HCT116 (cell line): ENCODE measurements at regions not wholly inside any gene's neighbourhood (a gene's known extent, or its start where the extent isn't known, plus 50 kb on each side); places are given as distances from the start of the nearest gene placed in this dataset.

ENCODE experiments used
- ATAC-seq: fragments of 200-7000 bp; cut with Tn5 transposase; 2 replicates; pipeline ENCODE4 v1.9.1; 2020; ENCODE audit warnings: mild to moderate bottlenecking, moderate library complexity
- BruUV-seq: library from RNA; stranded (reverse); fragments of 400-500 nt; replicated peaks from 2 replicates; lab custom pipeline; 2021; lab: Mats Ljungman, UMichigan
- CTCF ChIA-PET: fragments of 300-600 bp; sonication (Branson Sonifier 250); formaldehyde crosslinking; loops from one replicate; lab custom pipeline; 2021; ENCODE audit warnings: antibody characterized with exemption; lab: Charles Lee
- POLR2A ChIA-PET: fragments of 300-600, 350-600 bp; sonication (Branson Sonifier 250); formaldehyde crosslinking; loops from one replicate; lab custom pipeline; 2021; ENCODE audit warnings: antibody characterized with exemption; lab: Charles Lee
- RAD21 ChIA-PET, 2 experiments: fragments of 300-600 bp; sonication (Branson Sonifier 250); formaldehyde crosslinking; loops; one replicate each; lab custom pipeline; 2023; ENCODE audit warnings: low total read pairs in 2 of 2; ENCODE audit not compliant: uncharacterized antibody in 2 of 2, unreplicated experiment in 2 of 2, low non-redundant PET in 1 of 2; lab: Charles Lee
- DNase-seq: peaks from one replicate; pipeline ENCODE4 v3.0.0-alpha.2; 2010; ENCODE audit warnings: low read depth, low spot score
- H2AFZ ChIP-seq: fragments of 200-600 bp; shearing (Covaris generic), sonication (generic); 2 replicates; pipeline ENCODE4 v1.6.1; 2017; ENCODE audit warnings: low read depth, mixed run types, mixed read lengths, antibody characterized with exemption, low read length; ENCODE audit not compliant: poor library complexity, severe bottlenecking
- H3K27ac ChIP-seq: 2 replicates; pipeline ENCODE4 v1.5.1; 2012; ENCODE audit warnings: low read depth, low read length
- H3K27me3 ChIP-seq: fragments of 200-600 bp; sonication (generic); 2 replicates; pipeline ENCODE4 v1.6.1; 2016; ENCODE audit warnings: mixed run types, low read length, mixed read lengths; ENCODE audit not compliant: insufficient read depth
- H3K36me3 ChIP-seq, 2 experiments: fragments of 200-500 bp in 1 of 2; fragments of 200-600 bp in 1 of 2; sonication (Bioruptor generic) in 1 of 2; sonication (generic) in 1 of 2; 2 replicates each; pipeline versions ENCODE4 v1.5.1 to v1.6.1; 2014 to 2016; ENCODE audit warnings: low read length in 2 of 2, inconsistent platforms in 1 of 2, mixed read lengths in 1 of 2, mixed run types in 1 of 2; ENCODE audit not compliant: insufficient read depth in 2 of 2, control insufficient read depth in 1 of 2
- H3K4me1 ChIP-seq, 2 experiments: fragments of 200-600 bp in 1 of 2; sonication (generic) in 1 of 2; 2 replicates each; pipeline versions ENCODE4 v1.5.1 to v1.6.1; 2012 to 2017; ENCODE audit warnings: low read length in 2 of 2, inconsistent platforms in 1 of 2, mild to moderate bottlenecking in 1 of 2, mixed read lengths in 1 of 2, mixed run types in 1 of 2, moderate library complexity in 1 of 2; ENCODE audit not compliant: insufficient read depth in 2 of 2, control insufficient read depth in 1 of 2
- H3K4me2 ChIP-seq: fragments of 200-600 bp; sonication (generic); 2 replicates; pipeline ENCODE4 v1.6.1; 2017; ENCODE audit warnings: mixed run types, low read length, mixed read lengths
- H3K4me3 ChIP-seq, 2 experiments: fragments of 200-600 bp in 1 of 2; sonication (generic) in 1 of 2; replicated peaks in 1 of 2; 2 replicates each; pipeline ENCODE4 v1.5.1; 2011 to 2016; ENCODE audit warnings: low read length in 2 of 2, control low read depth in 1 of 2, low read depth in 1 of 2, mild to moderate bottlenecking in 1 of 2, mixed read lengths in 1 of 2, mixed run types in 1 of 2
- H3K79me2 ChIP-seq: fragments of 200-600 bp; sonication (generic); 2 replicates; pipeline ENCODE4 v1.6.1; 2017; ENCODE audit warnings: mild to moderate bottlenecking, mixed run types, low read length, moderate library complexity, mixed read lengths; ENCODE audit not compliant: insufficient read depth
- H3K9ac ChIP-seq: fragments of 200-600 bp; sonication (generic); 2 replicates; pipeline ENCODE4 v1.6.1; 2016; ENCODE audit warnings: low read length, mixed read lengths
- H3K9me2 ChIP-seq: fragments of 200-600 bp; sonication (generic), shearing (Covaris generic); 2 replicates; pipeline ENCODE4 v1.6.1; 2017; ENCODE audit warnings: mixed run types, mild to moderate bottlenecking, moderate library complexity; ENCODE audit not compliant: insufficient read depth
- H3K9me3 ChIP-seq, 2 experiments: fragments of 200-500 bp in 1 of 2; fragments of 200-600 bp in 1 of 2; sonication (Bioruptor generic) in 1 of 2; sonication (generic) in 1 of 2; 2 replicates each; pipeline ENCODE4 v1.6.1; 2014 to 2017; ENCODE audit warnings: low read length in 2 of 2, mixed read lengths in 2 of 2, inconsistent platforms in 1 of 2, low read depth in 1 of 2, mild to moderate bottlenecking in 1 of 2, mixed run types in 1 of 2, moderate library complexity in 1 of 2; ENCODE audit not compliant: control insufficient read depth in 1 of 2, insufficient read depth in 1 of 2
- H4K20me1 ChIP-seq: fragments of 200-600 bp; sonication (generic), shearing (Covaris generic); 2 replicates; pipeline ENCODE4 v1.6.1; 2017; ENCODE audit warnings: mixed run types, mild to moderate bottlenecking, moderate library complexity; ENCODE audit not compliant: insufficient read depth
- EGR1 ChIP-seq: IDR thresholded peaks from 2 replicates; pipeline ENCODE4 v1.6.1; 2012; ENCODE audit warnings: low read depth
- ELF1 ChIP-seq: IDR thresholded peaks from 2 replicates; pipeline ENCODE4 v1.6.1; 2012; ENCODE audit warnings: low read depth, borderline replicate concordance
- EZH2 ChIP-seq: fragments of 200-600 bp; sonication (generic); IDR thresholded peaks from 2 replicates; pipeline ENCODE4 v1.6.1; 2017; ENCODE audit warnings: antibody characterized with exemption, mixed run types
- EZH2phosphoT487 ChIP-seq: fragments of 200-600 bp; IDR thresholded peaks from 2 replicates; pipeline ENCODE4 v1.6.1; 2018; ENCODE audit warnings: antibody characterized with exemption, borderline replicate concordance
- POLR2A ChIP-seq: IDR thresholded peaks from 2 replicates; pipeline ENCODE4 v1.7.0; 2011; ENCODE audit warnings: borderline replicate concordance; ENCODE audit not compliant: insufficient read depth, insufficient read length; ENCODE audit errors: extremely low read depth
- POLR2AphosphoS5 ChIP-seq: IDR thresholded peaks from 2 replicates; pipeline ENCODE4 v1.6.1; 2011; ENCODE audit warnings: mild to moderate bottlenecking, low read depth, low read length, moderate library complexity
- RAD21 ChIP-seq: IDR thresholded peaks from 2 replicates; pipeline ENCODE4 v1.6.1; 2012; ENCODE audit warnings: low read depth, mild to moderate bottlenecking
- SP1 ChIP-seq: IDR thresholded peaks from 2 replicates; pipeline ENCODE4 v1.6.1; 2012; ENCODE audit warnings: low read depth
- SRF ChIP-seq: IDR thresholded peaks from 2 replicates; pipeline ENCODE4 v1.6.1; 2012; ENCODE audit warnings: low read depth
- YY1 ChIP-seq: IDR thresholded peaks from 2 replicates; pipeline ENCODE4 v1.6.1; 2011; ENCODE audit warnings: low read length, low read depth, moderate library complexity, mild to moderate bottlenecking; ENCODE audit not compliant: insufficient replicate concordance; ENCODE audit errors: extremely low read depth
- ZFX ChIP-seq: fragments of 450-650 bp; IDR thresholded peaks from 2 replicates; pipeline ENCODE4 v1.6.1; 2017
- intact Hi-C: fragments of 100-400 bp; cut with micrococcal nuclease; formaldehyde crosslinking; loops from 2 replicates; pipeline ENCODE4 v1.10.0; 2022
- TF ChIP-seq, protein P1 (sequence below): IDR thresholded peaks from 2 replicates; pipeline ENCODE4 v1.6.1; 2012; ENCODE audit warnings: low read depth
- TF ChIP-seq, protein P2 (sequence below): IDR thresholded peaks from 2 replicates; pipeline ENCODE4 v1.6.1; 2012
- TF ChIP-seq, protein P3 (sequence below), 3 experiments: fragments of 200-600 bp in 1 of 3; sonication (generic) in 1 of 3; IDR thresholded peaks in 2 of 3; conservative IDR thresholded peaks in 1 of 3; 2 replicates each; pipeline ENCODE4 v1.5.1; 2012 to 2017; ENCODE audit warnings: low read depth in 2 of 3, low read length in 2 of 3, antibody characterized with exemption in 1 of 3, borderline replicate concordance in 1 of 3, control low read depth in 1 of 3, mild to moderate bottlenecking in 1 of 3, mixed read lengths in 1 of 3, mixed run types in 1 of 3, moderate library complexity in 1 of 3; ENCODE audit not compliant: insufficient read depth in 1 of 3
- TF ChIP-seq, protein P4 (sequence below): IDR thresholded peaks from 2 replicates; pipeline ENCODE4 v1.6.1; 2012

DNA sequence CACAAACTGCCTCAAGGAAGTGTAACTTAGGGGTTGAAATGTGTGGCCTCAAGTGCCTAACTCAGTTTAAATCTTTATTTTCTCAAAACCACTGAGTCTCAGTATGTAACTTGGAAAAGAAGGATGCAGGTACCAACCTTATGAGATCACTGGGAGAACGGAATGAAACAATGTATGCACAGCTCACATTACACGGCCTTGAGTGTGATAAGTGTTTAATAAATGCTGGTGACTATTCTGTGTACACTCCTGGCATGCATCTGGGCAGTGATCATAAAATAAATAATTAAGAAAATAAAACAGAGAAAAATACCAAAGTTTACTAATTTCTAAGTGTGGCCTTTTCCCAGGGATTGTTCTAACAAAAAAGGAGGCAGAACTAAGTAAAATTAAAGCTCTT is 974.5 kb upstream of the FLRT2 start:
- CTCF ChIA-PET, result no interaction called here
- no peaks in the 10 kb centered on the region for H3K9me2 ChIP-seq
- H3K4me1 ChIP-seq, result no peaks in the 10 kb centered on the region
- TF ChIP-seq SRF, result no peak
- TF ChIP-seq RAD21, result no peak
- TF ChIP-seq POLR2A, result no peak
- TF ChIP-seq ELF1, result no peak
- TF ChIP-seq POLR2AphosphoS5, result no peak
- TF ChIP-seq EGR1, result no peak
- TF ChIP-seq, protein P1, sequence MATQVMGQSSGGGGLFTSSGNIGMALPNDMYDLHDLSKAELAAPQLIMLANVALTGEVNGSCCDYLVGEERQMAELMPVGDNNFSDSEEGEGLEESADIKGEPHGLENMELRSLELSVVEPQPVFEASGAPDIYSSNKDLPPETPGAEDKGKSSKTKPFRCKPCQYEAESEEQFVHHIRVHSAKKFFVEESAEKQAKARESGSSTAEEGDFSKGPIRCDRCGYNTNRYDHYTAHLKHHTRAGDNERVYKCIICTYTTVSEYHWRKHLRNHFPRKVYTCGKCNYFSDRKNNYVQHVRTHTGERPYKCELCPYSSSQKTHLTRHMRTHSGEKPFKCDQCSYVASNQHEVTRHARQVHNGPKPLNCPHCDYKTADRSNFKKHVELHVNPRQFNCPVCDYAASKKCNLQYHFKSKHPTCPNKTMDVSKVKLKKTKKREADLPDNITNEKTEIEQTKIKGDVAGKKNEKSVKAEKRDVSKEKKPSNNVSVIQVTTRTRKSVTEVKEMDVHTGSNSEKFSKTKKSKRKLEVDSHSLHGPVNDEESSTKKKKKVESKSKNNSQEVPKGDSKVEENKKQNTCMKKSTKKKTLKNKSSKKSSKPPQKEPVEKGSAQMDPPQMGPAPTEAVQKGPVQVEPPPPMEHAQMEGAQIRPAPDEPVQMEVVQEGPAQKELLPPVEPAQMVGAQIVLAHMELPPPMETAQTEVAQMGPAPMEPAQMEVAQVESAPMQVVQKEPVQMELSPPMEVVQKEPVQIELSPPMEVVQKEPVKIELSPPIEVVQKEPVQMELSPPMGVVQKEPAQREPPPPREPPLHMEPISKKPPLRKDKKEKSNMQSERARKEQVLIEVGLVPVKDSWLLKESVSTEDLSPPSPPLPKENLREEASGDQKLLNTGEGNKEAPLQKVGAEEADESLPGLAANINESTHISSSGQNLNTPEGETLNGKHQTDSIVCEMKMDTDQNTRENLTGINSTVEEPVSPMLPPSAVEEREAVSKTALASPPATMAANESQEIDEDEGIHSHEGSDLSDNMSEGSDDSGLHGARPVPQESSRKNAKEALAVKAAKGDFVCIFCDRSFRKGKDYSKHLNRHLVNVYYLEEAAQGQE, result no peak
- TF ChIP-seq, protein P2, sequence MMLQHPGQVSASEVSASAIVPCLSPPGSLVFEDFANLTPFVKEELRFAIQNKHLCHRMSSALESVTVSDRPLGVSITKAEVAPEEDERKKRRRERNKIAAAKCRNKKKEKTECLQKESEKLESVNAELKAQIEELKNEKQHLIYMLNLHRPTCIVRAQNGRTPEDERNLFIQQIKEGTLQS, result no peak
- TF ChIP-seq, protein P3, sequence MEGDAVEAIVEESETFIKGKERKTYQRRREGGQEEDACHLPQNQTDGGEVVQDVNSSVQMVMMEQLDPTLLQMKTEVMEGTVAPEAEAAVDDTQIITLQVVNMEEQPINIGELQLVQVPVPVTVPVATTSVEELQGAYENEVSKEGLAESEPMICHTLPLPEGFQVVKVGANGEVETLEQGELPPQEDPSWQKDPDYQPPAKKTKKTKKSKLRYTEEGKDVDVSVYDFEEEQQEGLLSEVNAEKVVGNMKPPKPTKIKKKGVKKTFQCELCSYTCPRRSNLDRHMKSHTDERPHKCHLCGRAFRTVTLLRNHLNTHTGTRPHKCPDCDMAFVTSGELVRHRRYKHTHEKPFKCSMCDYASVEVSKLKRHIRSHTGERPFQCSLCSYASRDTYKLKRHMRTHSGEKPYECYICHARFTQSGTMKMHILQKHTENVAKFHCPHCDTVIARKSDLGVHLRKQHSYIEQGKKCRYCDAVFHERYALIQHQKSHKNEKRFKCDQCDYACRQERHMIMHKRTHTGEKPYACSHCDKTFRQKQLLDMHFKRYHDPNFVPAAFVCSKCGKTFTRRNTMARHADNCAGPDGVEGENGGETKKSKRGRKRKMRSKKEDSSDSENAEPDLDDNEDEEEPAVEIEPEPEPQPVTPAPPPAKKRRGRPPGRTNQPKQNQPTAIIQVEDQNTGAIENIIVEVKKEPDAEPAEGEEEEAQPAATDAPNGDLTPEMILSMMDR (IDR thresholded peaks at IDR 0.05 in 2 of 3, conservative IDR thresholded peaks at IDR 0.05 in 1 of 3; ENCODE audit: borderline replicate concordance in 1 of 3, insufficient read depth in 1 of 3, low read depth in 2 of 3, low read length in 2 of 3), result no peak
- TF ChIP-seq SP1, result no peak
- TF ChIP-seq YY1, result no peak
- TF ChIP-seq EZH2phosphoT487, result no peak
- no peak for TF ChIP-seq EZH2
- TF ChIP-seq ZFX, result no peak
- TF ChIP-seq, protein P4, sequence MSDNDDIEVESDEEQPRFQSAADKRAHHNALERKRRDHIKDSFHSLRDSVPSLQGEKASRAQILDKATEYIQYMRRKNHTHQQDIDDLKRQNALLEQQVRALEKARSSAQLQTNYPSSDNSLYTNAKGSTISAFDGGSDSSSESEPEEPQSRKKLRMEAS, result no peak
- no peak overlapping the region for H2AFZ ChIP-seq
- no TSS peak for BruUV-seq
- no peak overlapping the region for H3K4me3 ChIP-seq
- ATAC-seq, result no peak
- H3K27me3 ChIP-seq, result no peaks in the 10 kb centered on the region
- no peak overlapping the region for H3K27ac ChIP-seq
- DNase-seq, result no peak
- no peaks in the 10 kb centered on the region for H3K79me2 ChIP-seq
- POLR2A ChIA-PET, result no interaction called here
- intact Hi-C loops, result no loop called here
- RAD21 ChIA-PET, result no interaction called here
- no peak overlapping the region for H3K9ac ChIP-seq
- no peaks in the 10 kb centered on the region for H3K36me3 ChIP-seq
- no peak overlapping the region for H3K4me2 ChIP-seq
- peaks cover 11 to 14% of the 10 kb centered on the region in 2 experiments; a peak in 2 of 4 replicates for H3K9me3 ChIP-seq
- H4K20me1 ChIP-seq, result no peaks in the 10 kb centered on the region
